HG02885 (cell line): ENCODE measurements at regions not wholly inside any gene's neighbourhood (a gene's known extent, or its start where the extent isn't known, plus 50 kb on each side); places are given as distances from the start of the nearest gene placed in this dataset.
"Not testable (repeated sequence)": the region's sequence is repeated elsewhere in the genome, so short reads cannot be mapped to it uniquely, and the experiment has no call there.

Experiments used
- ATAC-seq: cut with Tn5 transposase; IDR thresholded peaks from one replicate; pipeline ENCODE4 v1.9.1; 2021; ENCODE audit warnings: mild to moderate bottlenecking; ENCODE audit not compliant: unreplicated experiment, poor library complexity

DNA sequence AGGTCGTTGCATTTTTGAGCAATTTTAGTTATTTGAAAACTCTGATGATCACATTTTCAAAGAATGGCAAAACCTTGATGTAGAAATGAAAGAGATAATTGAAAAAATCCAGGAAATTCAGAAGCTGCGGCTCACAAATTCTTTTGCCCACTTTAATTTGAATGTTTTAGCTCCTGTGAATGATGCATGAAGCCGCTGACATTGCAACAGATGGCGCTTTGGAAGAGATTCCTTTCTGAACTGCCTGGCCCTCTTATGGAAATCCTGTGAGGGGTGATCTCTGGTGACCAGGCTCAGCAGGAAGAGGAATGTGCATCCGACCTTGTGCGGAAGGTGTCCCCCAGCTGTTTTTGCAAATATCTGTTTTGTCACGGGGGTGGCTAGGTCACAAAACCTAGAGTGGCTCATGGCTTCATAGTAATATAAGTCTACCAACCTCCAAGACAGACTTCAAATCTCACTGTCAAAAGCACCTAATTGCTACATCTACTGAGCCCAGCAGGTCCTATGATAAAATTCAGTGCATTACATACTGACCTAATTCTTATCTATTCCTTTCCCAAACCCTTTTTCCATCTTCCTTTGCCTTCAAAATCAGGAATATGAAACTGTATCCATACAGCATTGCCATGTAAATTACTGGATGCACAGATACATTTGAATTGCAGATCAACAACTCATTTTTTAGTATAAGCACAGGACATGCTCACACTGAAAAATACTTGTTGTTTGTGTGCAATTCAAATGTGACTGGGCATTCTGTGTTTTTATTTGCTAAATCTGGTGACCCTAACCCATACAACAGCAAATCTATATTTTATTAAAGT is 412.7 kb downstream of the ETS1 start:
- no peak for ATAC-seq

DNA sequence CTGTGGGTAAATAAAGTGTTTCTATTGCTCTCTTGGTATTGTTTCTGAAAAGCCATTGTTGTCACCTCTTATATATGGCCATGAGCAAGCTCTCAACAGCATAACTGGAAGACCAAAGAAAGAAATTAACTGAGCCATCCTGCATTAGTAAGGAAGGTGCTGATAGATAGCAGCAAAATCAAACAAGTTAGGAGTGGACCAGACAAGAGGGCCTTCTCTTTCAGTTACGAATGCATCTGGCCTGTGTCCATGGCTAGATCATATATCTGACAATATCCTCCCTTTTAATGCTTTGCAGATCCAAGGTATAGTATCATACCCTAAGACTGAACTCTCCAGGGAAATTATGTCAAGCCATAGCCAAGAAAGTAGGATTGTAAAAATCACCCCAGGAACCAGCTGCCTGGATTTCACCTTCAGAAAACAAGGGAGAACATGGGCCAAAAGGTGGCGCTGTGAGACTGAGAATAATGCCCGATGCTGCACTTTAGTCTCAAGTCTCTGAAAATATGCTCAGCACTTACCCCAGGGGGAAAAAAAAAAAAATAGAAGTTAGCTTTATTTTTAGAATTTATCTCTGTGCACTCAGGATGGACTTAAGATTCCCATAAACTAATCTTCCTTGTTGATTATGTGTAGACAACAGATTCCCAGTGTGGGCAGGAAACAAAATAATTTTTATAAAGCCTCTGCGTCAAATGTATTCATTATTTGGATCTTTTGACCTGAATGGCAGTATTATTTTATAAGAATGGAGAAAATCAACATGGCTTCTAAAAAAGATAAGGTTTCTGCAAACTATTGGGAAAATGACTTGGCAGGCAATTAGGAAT is 415.1 kb downstream of the ETS1 start:
- peak; percentile 73 for ATAC-seq

GRCh38 chr11:128171506-128171905 is 415.9 kb downstream of the ETS1 start:
- no peak for ATAC-seq

GRCh38 chr11:128165572-128165971 is 421.8 kb downstream of the ETS1 start:
- no peak for ATAC-seq

- no peak for ATAC-seq
These were observed 423.1 kb downstream of the ETS1 start for GRCh38 chr11:128164080-128164741.

- ATAC-seq: no peak
These were observed 425.4 kb downstream of the ETS1 start for GRCh38 chr11:128161994-128162393.

DNA sequence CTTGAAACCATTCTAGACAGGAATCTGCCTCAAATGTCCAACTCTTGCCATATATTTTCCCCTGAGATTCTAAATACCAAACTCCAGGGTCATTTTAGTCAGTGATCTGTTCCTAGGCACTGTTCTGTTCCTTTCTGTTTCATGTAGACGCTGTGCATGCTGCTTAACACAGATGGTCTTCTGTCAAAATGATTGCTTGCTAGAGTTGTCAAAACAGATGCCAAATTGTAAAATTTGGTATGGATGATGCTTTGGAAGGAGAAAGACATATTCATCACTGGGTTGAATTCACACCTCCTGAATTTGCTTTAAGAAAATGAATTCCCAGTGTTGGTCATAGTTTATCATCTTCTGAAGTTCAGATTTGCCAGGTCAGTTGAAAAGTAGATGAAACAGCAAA is 425.9 kb downstream of the ETS1 start:
- no peak for ATAC-seq

- ATAC-seq: no peak
These were observed 428.5 kb downstream of the ETS1 start for GRCh38 chr11:128158860-128159259.

GRCh38 chr11:128157423-128158298 is 429.7 kb downstream of the ETS1 start:
- peak; percentile 94 for ATAC-seq

- ATAC-seq: no peak
These were observed 430.9 kb downstream of the ETS1 start for GRCh38 chr11:128156486-128156885.

- ATAC-seq: no peak
These were observed 431.8 kb downstream of the ETS1 start for GRCh38 chr11:128155590-128155989.

DNA sequence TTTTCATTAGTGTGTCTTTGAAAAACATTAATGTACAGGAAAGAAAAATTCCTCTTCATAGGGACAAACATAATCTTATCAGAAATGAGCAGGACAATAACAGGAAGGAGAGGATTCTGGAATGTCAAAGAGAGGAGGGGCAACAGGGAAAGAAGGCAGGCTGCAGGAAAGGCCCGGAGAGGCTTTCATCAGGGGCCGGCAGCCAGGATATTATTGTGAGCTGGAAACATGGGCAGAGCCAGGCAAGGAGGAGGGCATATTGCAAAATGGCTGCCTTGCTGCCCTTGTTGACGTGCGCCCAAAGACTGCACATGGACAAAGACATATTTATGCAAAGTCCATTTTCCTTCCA is 433.7 kb downstream of the ETS1 start:
- ATAC-seq: no peak

DNA sequence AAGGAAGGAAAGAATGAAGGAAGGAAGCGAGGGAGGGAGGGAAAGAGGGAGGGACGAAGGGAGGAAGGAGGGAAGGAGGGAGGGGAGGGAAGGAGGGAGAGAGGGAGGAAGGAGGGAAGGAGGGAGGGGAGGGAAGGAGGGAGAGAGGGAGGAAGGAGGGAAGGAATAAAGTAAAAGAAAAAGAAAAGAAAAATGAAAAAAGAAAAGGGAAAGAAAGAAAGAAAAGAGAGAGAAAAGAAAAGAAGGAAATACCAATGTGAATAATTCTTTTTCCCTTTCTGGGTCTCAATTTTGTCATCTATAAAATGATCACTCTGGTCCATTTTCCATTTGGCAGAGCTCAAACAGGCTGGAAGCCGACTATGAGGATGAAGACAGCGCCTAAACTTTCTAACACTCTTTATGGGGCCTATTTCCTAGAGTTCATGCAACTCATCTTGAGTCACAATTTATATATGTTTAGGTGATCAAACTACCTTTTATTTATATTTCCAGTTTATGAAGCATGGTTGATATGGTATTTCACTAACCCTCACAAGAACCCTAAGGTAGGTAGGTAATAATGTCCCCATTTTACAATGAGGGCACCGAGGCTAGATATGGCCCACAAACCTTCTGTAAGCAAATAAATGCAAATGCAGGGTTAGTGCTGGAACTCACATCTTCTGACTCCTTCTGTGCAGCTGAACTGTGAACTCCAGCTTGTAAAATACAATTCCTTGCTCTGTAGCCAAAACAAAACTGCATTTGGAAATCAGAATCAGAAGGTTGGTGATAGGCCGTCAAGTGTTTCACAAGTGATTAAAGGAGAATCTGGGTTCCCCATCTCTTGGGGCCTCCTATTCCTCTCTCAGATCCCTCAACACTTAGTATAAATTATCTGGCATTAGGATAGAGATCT is 434.3 kb downstream of the ETS1 start:
- ATAC-seq: no peak

DNA sequence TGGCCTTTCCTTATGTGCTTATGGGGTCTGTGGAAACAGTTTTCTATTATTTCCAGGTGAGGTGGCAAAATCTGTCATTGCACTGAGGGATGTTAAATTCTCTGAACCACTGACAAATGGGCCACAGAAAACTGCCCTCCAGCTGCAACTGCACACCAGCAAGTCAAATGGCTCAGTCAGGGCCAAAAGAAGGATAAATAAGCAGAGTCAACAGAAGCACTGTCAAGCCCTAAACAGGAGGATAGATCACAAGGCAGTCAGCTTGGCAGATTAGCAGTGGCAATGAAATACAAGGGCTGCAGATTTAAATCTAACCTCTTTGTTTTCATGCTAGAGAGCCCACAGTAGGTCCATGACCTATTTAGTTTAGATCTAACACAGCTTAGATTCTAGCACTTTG is 435.6 kb downstream of the ETS1 start:
- ATAC-seq: no peak

DNA sequence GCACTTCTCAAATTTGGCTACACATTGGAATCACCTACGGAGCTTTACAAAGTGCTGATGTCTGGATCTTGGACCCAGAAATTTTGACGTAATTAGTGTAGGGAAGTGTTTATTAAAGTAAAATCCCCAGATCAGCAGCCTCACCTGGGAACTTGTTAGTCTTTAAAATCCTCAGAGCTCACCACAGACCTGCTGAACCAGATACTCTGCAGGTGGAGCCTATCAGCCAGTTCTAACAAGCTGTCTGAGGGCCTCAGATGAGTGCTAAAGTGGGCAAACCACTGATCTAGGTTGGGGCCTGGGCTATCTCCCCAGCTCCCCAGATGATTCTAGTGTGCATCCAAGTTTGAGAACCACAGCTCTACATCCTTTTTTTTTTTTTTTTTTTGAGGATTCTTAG is 436.0 kb downstream of the ETS1 start:
- no peak for ATAC-seq

- no peak for ATAC-seq
These were observed 439.1 kb downstream of the ETS1 start for GRCh38 chr11:128148208-128148607.

GRCh38 chr11:128146926-128147605 is 440.3 kb downstream of the ETS1 start:
- no peak for ATAC-seq

GRCh38 chr11:128140293-128140692 is 447.1 kb downstream of the ETS1 start:
- not testable (repeated sequence) for ATAC-seq

DNA sequence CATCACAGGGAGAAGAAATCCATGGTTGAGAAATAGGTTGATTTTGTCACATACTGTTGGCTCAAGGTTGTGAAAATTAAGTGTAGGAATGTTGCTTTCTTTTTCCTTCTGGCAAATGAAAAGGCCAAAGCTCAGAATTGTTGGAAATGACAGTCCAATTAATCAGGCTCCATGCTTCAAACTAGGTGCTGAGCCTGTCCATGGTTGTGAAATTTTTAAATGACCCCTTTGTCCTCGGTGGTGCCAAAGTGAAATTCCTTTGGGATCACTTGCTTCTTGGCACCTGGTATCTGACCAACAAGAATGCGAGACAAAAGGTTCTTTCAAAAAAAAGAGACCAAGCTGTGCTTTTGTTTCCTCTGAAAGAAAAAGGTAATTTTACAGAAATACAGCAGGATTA is 451.9 kb downstream of the ETS1 start:
- no peak for ATAC-seq
